ENCODE measurements at regions not wholly inside any gene's neighbourhood (a gene's known extent, or its start where the extent isn't known, plus 50 kb on each side); places are given as distances from the start of the nearest gene placed in this dataset.

GRCh38 chr13:107941345-107942029 lies 273.8 kb downstream of the LIG4 start:
- Histone ChIP-seq H3K27me3 (ENCODE audit: control insufficient read depth in 2 of 2, insufficient read depth in 2 of 2, low read length in 2 of 2) (no peaks in the 10 kb centered on the region), H3K79me2 (ENCODE audit: control insufficient read depth, insufficient read depth, low read length) (no peaks in the 10 kb centered on the region), H4K20me1 (replicated peaks; ENCODE audit: control insufficient read depth, extremely low read depth, insufficient read depth, low read length) (no peaks in the 10 kb centered on the region), H3K4me2 (ENCODE audit: insufficient read depth, low read length) (no peak overlapping the region), H3K9ac (replicated peaks; ENCODE audit: extremely low read depth, insufficient read depth, low read length) (no peak overlapping the region), H3K36me3 (ENCODE audit: control insufficient read depth in 2 of 2, extremely low read depth in 1 of 2, insufficient read depth in 2 of 2, low read length in 2 of 2) (no peaks in the 10 kb centered on the region), H3K9me1 (replicated peaks; ENCODE audit: control insufficient read depth, extremely low read depth, insufficient read depth, low read length) (no peaks in the 10 kb centered on the region), H3K9me3 (replicated peaks; ENCODE audit: control insufficient read depth, insufficient read depth, low read length) (no peaks in the 10 kb centered on the region), H2AFZ (ENCODE audit: low read depth, low read length) (no peak overlapping the region), H3K27ac (ENCODE audit: insufficient read depth, low read depth, low read length) (no peak overlapping the region), H3K4me3 (replicated peaks in 1 of 3; ENCODE audit: insufficient read depth in 1 of 3, low read depth in 1 of 3, low read length in 3 of 3) (no peak overlapping the region), H3K4me1 (ENCODE audit: control insufficient read depth, extremely low read depth, insufficient read depth, low read length) (no peaks in the 10 kb centered on the region)
- BruUV-seq (replicated peaks), result no TSS peak
- POLR2A ChIA-PET, result no interaction called here
- dilution Hi-C loops (cut with MboI; ENCODE audit: extremely low pct_ligation_motif_present, low sequenced_read_pairs), result no loop called here
- CTCF ChIA-PET, result no interaction called here
- intact Hi-C loops (cut with micrococcal nuclease), result no loop called here
- no peak for FAIRE-seq
- no peak for DNase-seq (ENCODE audit: low read depth, low spot score)
- no peak for TF ChIP-seq MYC (IDR thresholded peaks at IDR 0.05; ENCODE audit: low read depth, low read length)
- TF ChIP-seq JUN (IDR thresholded peaks at IDR 0.05; ENCODE audit: borderline replicate concordance, insufficient read depth, insufficient read length, low read depth), result no peak
- no peak for TF ChIP-seq POLR2AphosphoS5 (IDR thresholded peaks at IDR 0.05; ENCODE audit: insufficient read depth, low read depth, low read length)
- no peak for TF ChIP-seq GATA2 (IDR thresholded peaks at IDR 0.05; ENCODE audit: insufficient read depth, insufficient read length, low read depth, low read length)
- no peak for TF ChIP-seq EZH2 (IDR thresholded peaks at IDR 0.05; ENCODE audit: borderline replicate concordance, low read depth, low read length, severe bottlenecking)
- TF ChIP-seq CTCF (IDR thresholded peaks at IDR 0.05; ENCODE audit: extremely low read depth in 1 of 2, insufficient read depth in 1 of 2, low read depth in 1 of 2, low read length in 2 of 2), result no peak
- no peak for TF ChIP-seq FOS (IDR thresholded peaks at IDR 0.05; ENCODE audit: borderline replicate concordance, insufficient read depth, low read length)
